IMR-90 (cell line): ENCODE measurements at regions not wholly inside any gene's neighbourhood (a gene's known extent, or its start where the extent isn't known, plus 50 kb on each side); places are given as distances from the start of the nearest gene placed in this dataset.

ENCODE experiments used
- ATAC-seq: fragments of 200-7000 bp; cut with Tn5 transposase; 2 replicates; pipeline ENCODE4 v1.9.1; 2020; ENCODE audit warnings: low read depth, mild to moderate bottlenecking, moderate library complexity
- BruUV-seq: library from RNA; stranded (reverse); fragments of 400-500 nt; replicated peaks from 2 replicates; lab custom pipeline; 2021; lab: Mats Ljungman, UMichigan
- CTCF ChIA-PET: fragments of 300-600 bp; formaldehyde crosslinking; extraction: SDS; loops from one replicate; lab custom pipeline; 2021; ENCODE audit warnings: antibody characterized with exemption; lab: Yijun Ruan, JAX
- POLR2A ChIA-PET: fragments of 300-600 bp; sonication (Branson Sonifier 250); formaldehyde crosslinking; loops from one replicate; lab custom pipeline; 2022; ENCODE audit warnings: antibody characterized with exemption; ENCODE audit not compliant: unreplicated experiment; lab: Charles Lee
- DNase-seq: peaks from one replicate; pipeline ENCODE4 v3.0.0; 2013
- H2AFZ ChIP-seq: replicated peaks from 2 replicates; pipeline ENCODE3; 2013; ENCODE audit warnings: low read length, mild to moderate bottlenecking; ENCODE audit not compliant: poor library complexity
- H2AK5ac ChIP-seq: 2 replicates; pipeline ENCODE4 v1.6.1; 2013; ENCODE audit warnings: low read depth, low read length, inconsistent platforms
- H2AK9ac ChIP-seq: replicated peaks from 2 replicates; pipeline ENCODE3; 2013; ENCODE audit warnings: mild to moderate bottlenecking, low read depth, low read length, moderate library complexity; ENCODE audit not compliant: poor library complexity
- H2BK120ac ChIP-seq: 2 replicates; pipeline ENCODE4 v1.6.1; 2013; ENCODE audit warnings: low read depth, low read length, inconsistent platforms
- H2BK15ac ChIP-seq: 3 replicates; pipeline ENCODE4 v1.6.1; 2013; ENCODE audit warnings: low read depth, low read length, inconsistent platforms
- H2BK20ac ChIP-seq: 2 replicates; pipeline ENCODE4 v1.6.1; 2013; ENCODE audit warnings: low read depth, mild to moderate bottlenecking, inconsistent platforms, low read length, moderate library complexity
- H2BK5ac ChIP-seq: 2 replicates; pipeline ENCODE4 v1.6.1; 2013; ENCODE audit warnings: mild to moderate bottlenecking, low read depth, low read length, inconsistent platforms; ENCODE audit not compliant: poor library complexity, severe bottlenecking
- H3K14ac ChIP-seq: replicated peaks from 2 replicates; pipeline ENCODE4 v1.6.1; 2013; ENCODE audit warnings: low read depth, low read length, inconsistent platforms
- H3K18ac ChIP-seq: 2 replicates; pipeline ENCODE4 v1.6.1; 2013; ENCODE audit warnings: low read depth, low read length, control low read depth
- H3K23ac ChIP-seq: 2 replicates; pipeline ENCODE4 v1.6.1; 2013; ENCODE audit warnings: low read depth, low read length, inconsistent platforms
- H3K27ac ChIP-seq: 2 replicates; pipeline ENCODE4 v1.5.1; 2013; ENCODE audit warnings: mild to moderate bottlenecking, control low read depth, low read length; ENCODE audit not compliant: insufficient read depth
- H3K27me3 ChIP-seq: 2 replicates; pipeline ENCODE4 v1.6.1; 2013; ENCODE audit warnings: low read length; ENCODE audit not compliant: control insufficient read depth, insufficient read depth
- H3K36me3 ChIP-seq: 2 replicates; pipeline ENCODE4 v1.6.1; 2013; ENCODE audit warnings: low read length, mixed read lengths; ENCODE audit not compliant: control insufficient read depth, insufficient read depth
- H3K4ac ChIP-seq: 2 replicates; pipeline ENCODE4 v1.6.1; 2013; ENCODE audit warnings: low read depth, low read length, inconsistent platforms
- H3K4me1 ChIP-seq: 2 replicates; pipeline ENCODE4 v1.6.1; 2013; ENCODE audit warnings: low read length, mixed read lengths; ENCODE audit not compliant: control insufficient read depth, insufficient read depth
- H3K4me2 ChIP-seq: 2 replicates; pipeline ENCODE4 v1.6.1; 2013; ENCODE audit warnings: low read depth, mild to moderate bottlenecking, control low read depth, low read length, moderate library complexity
- H3K4me3 ChIP-seq: 2 replicates; pipeline ENCODE4 v1.5.1; 2013; ENCODE audit warnings: low read depth, mild to moderate bottlenecking, control low read depth, low read length, moderate library complexity; ENCODE audit not compliant: insufficient read depth
- H3K56ac ChIP-seq: 2 replicates; pipeline ENCODE4 v1.6.1; 2013; ENCODE audit warnings: low read length, inconsistent platforms; ENCODE audit not compliant: insufficient read depth; ENCODE audit errors: extremely low read depth
- H3K79me1 ChIP-seq, 2 experiments: 2 replicates each; pipeline ENCODE4 v1.6.1; 2013; ENCODE audit warnings: low read length in 2 of 2, inconsistent platforms in 1 of 2, low read depth in 1 of 2
- H3K9ac ChIP-seq: 2 replicates; pipeline ENCODE4 v1.6.1; 2013; ENCODE audit warnings: low read depth, low read length, control low read depth
- H3K9me1 ChIP-seq: 2 replicates; pipeline ENCODE4 v1.6.1; 2013; ENCODE audit warnings: low read length, inconsistent platforms; ENCODE audit not compliant: insufficient read depth
- H3K9me3 ChIP-seq: 2 replicates; pipeline ENCODE4 v1.6.1; 2013; ENCODE audit warnings: low read length; ENCODE audit not compliant: control insufficient read depth, insufficient read depth
- H4K20me1 ChIP-seq: 2 replicates; pipeline ENCODE4 v1.6.1; 2013; ENCODE audit warnings: low read length, inconsistent platforms; ENCODE audit not compliant: insufficient read depth
- H4K5ac ChIP-seq: 2 replicates; pipeline ENCODE4 v1.6.1; 2013; ENCODE audit warnings: mild to moderate bottlenecking, low read depth, low read length, control low read depth
- H4K8ac ChIP-seq, 2 experiments: 2 replicates each; pipeline ENCODE4 v1.6.1; 2013; ENCODE audit warnings: low read depth in 2 of 2, low read length in 2 of 2, control low read depth in 1 of 2, inconsistent platforms in 1 of 2
- H4K91ac ChIP-seq: 2 replicates; pipeline ENCODE4 v1.6.1; 2013; ENCODE audit warnings: low read depth, low read length, inconsistent platforms; ENCODE audit not compliant: insufficient read depth
- BHLHE40 ChIP-seq: fragments of 150-350 bp; IDR thresholded peaks from 2 replicates; pipeline ENCODE4 v1.6.1; 2016; ENCODE audit warnings: mild to moderate bottlenecking, low read depth, low read length
- CEBPB ChIP-seq: IDR thresholded peaks from 2 replicates; pipeline ENCODE4 v1.6.1; 2012; ENCODE audit warnings: low read depth, low read length, improper control_type of control experiment
- CHD1 ChIP-seq: IDR thresholded peaks from 2 replicates; pipeline ENCODE4 v1.6.1; 2012; ENCODE audit warnings: low read depth, low read length, improper control_type of control experiment
- FOS ChIP-seq: fragments of 150-350 bp; IDR thresholded peaks from 2 replicates; pipeline ENCODE4 v1.6.1; 2016; ENCODE audit warnings: low read depth, low read length
- MAFK ChIP-seq: IDR thresholded peaks from 2 replicates; pipeline ENCODE4 v1.6.1; 2012; ENCODE audit warnings: low read depth, low read length, improper control_type of control experiment
- MAZ ChIP-seq: IDR thresholded peaks from 2 replicates; pipeline ENCODE4 v1.6.1; 2012; ENCODE audit warnings: low read depth, mild to moderate bottlenecking, low read length, improper control_type of control experiment, moderate library complexity, borderline replicate concordance
- MXI1 ChIP-seq: IDR thresholded peaks from 2 replicates; pipeline ENCODE4 v1.6.1; 2012; ENCODE audit warnings: low read depth, mild to moderate bottlenecking, low read length, moderate library complexity, borderline replicate concordance
- NFE2L2 ChIP-seq: fragments of 150-350 bp; IDR thresholded peaks from 2 replicates; pipeline ENCODE4 v1.6.1; 2016; ENCODE audit warnings: low read depth, mild to moderate bottlenecking, low read length
- POLR2A ChIP-seq: IDR thresholded peaks from 2 replicates; pipeline ENCODE4 v1.6.1; 2012; ENCODE audit warnings: mild to moderate bottlenecking, low read depth, low read length
- RAD21 ChIP-seq: IDR thresholded peaks from 2 replicates; pipeline ENCODE4 v1.6.1; 2012; ENCODE audit warnings: low read length, improper control_type of control experiment
- RCOR1 ChIP-seq: IDR thresholded peaks from 2 replicates; pipeline ENCODE4 v1.6.1; 2012; ENCODE audit warnings: mild to moderate bottlenecking, low read length, improper control_type of control experiment; ENCODE audit not compliant: insufficient replicate concordance
- RFX5 ChIP-seq: IDR thresholded peaks from 2 replicates; pipeline ENCODE4 v1.8.0; 2012; ENCODE audit warnings: low read depth, mild to moderate bottlenecking, low read length, moderate library complexity
- SMC3 ChIP-seq: fragments of 150-350 bp; IDR thresholded peaks from 2 replicates; pipeline ENCODE4 v1.6.1; 2016; ENCODE audit warnings: low read depth, mild to moderate bottlenecking, antibody characterized with exemption, low read length, moderate library complexity
- WGBS, 2 experiments: methylation state at CpG; one replicate each; pipeline versions ENCODE4 v1.1.5 to v1.1.7; 2013; ENCODE audit warnings: missing lambda C conversion rate in 2 of 2; ENCODE audit not compliant: insufficient read length in 1 of 2; ENCODE audit errors: extremely low coverage in 2 of 2; 5-methylcytosine and 5-hydroxymethylcytosine counted together
- dilution Hi-C: fragments of 300-500 bp; cut with HindIII; formaldehyde crosslinking; loops from one replicate; pipeline ENCODE4 v1.14.3; 2018; ENCODE audit warnings: low sequenced_read_pairs; ENCODE audit not compliant: unreplicated experiment
- in situ Hi-C: fragments of 300-500 bp; cut with MboI; formaldehyde crosslinking; loops from 3 replicates; pipeline ENCODE4 v1.14.3; 2019; ENCODE audit warnings: low sequenced_read_pairs, inconsistent platforms, mixed read lengths
- intact Hi-C: fragments of 100-400 bp; cut with micrococcal nuclease; formaldehyde crosslinking; loops from 2 replicates; pipeline ENCODE4 v1.10.0; 2022
- TF ChIP-seq, protein P1 (sequence below): fragments of 150-350 bp; IDR thresholded peaks from 2 replicates; pipeline ENCODE4 v1.6.1; 2016; ENCODE audit warnings: low read depth, mild to moderate bottlenecking, low read length, moderate library complexity, borderline replicate concordance
- TF ChIP-seq, protein P2 (sequence below): fragments of 150-350 bp; IDR thresholded peaks from 2 replicates; pipeline ENCODE4 v1.6.1; 2017; ENCODE audit warnings: mild to moderate bottlenecking, antibody characterized with exemption, low read length, low read depth
- TF ChIP-seq, protein P3 (sequence below): conservative IDR thresholded peaks from 2 replicates; pipeline ENCODE4 v1.5.1; 2012; ENCODE audit warnings: mild to moderate bottlenecking, low read depth, low read length, improper control_type of control experiment

DNA sequence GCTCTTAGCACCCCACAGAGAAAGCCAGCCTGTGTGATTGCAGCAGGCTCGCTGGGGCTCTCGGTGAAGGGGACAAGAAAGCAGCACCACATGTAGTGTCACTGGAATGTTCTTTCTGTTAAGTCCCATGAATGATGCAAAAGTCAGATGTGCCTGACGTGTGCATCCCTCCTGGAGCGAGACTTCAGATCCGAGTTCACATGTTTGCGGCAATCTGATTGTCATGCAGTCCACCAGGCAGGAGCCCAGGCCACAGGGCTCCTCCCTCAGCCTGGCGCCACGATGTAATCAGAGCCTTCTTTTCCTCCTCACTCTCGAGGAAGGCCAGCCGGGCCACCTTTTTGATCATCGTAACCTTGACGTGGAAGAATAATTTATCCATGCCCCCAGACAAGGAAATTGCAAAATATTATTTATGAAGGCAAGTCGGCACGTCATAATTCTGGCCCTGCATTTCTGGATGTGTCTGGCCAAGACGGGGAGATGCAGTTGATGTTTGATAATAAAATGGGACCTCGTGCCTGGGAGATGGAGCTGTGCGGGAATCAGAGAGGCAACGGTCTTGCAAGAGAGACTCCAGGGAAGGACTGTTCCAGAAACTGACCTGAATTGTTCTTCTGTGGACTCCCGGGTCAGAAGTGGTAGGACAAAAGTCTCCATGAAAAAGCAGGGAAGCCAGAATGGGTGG is 214.6 kb downstream of the PHETA1 start:
- 7% methylated on average over 5 of the region's 19 CpGs; no CpG with 5 or more reads in 1 of the 2 experiments for WGBS, 2 experiments
- intact Hi-C loops, result no loop called here
- Histone ChIP-seq H2BK20ac (no peak overlapping the region), H2BK5ac (no peak overlapping the region), H3K4me1 (no peaks in the 10 kb centered on the region), H3K23ac (no peak overlapping the region), H4K5ac (no peak overlapping the region), H2AFZ (no peak overlapping the region), H3K9me3 (no peaks in the 10 kb centered on the region), H2BK15ac (no peak overlapping the region), H4K8ac (no peak overlapping the region), H3K79me1 (no peaks in the 10 kb centered on the region), H4K20me1 (no peaks in the 10 kb centered on the region), H3K9ac (no peak overlapping the region), H3K36me3 (no peaks in the 10 kb centered on the region), H3K4me3 (no peak overlapping the region), H2BK120ac (no peak overlapping the region), H3K4me2 (no peak overlapping the region), H3K4ac (no peak overlapping the region), H3K18ac (no peak overlapping the region), H2AK9ac (no peak overlapping the region), H3K9me1 (no peaks in the 10 kb centered on the region), H3K14ac (no peak overlapping the region), H2AK5ac (no peak overlapping the region), H3K27me3 (peaks cover 7% of the 10 kb centered on the region), H4K91ac (no peak overlapping the region), H3K27ac (no peak overlapping the region), H3K56ac (no peak overlapping the region)
- no TSS peak for BruUV-seq
- in situ Hi-C loops, result no loop called here
- dilution Hi-C loops, result no loop called here
- ATAC-seq, result no peak
- TF ChIP-seq SMC3 (no peak), MAFK (no peak), MAZ (no peak), FOS (no peak), CEBPB (no peak), CHD1 (no peak), MXI1 (no peak), RCOR1 (no peak), POLR2A (no peak), NFE2L2 (no peak), RFX5 (no peak), RAD21 (no peak), BHLHE40 (no peak)
- TF ChIP-seq, protein P1, sequence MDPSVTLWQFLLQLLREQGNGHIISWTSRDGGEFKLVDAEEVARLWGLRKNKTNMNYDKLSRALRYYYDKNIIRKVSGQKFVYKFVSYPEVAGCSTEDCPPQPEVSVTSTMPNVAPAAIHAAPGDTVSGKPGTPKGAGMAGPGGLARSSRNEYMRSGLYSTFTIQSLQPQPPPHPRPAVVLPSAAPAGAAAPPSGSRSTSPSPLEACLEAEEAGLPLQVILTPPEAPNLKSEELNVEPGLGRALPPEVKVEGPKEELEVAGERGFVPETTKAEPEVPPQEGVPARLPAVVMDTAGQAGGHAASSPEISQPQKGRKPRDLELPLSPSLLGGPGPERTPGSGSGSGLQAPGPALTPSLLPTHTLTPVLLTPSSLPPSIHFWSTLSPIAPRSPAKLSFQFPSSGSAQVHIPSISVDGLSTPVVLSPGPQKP, result no peak
- TF ChIP-seq, protein P2, sequence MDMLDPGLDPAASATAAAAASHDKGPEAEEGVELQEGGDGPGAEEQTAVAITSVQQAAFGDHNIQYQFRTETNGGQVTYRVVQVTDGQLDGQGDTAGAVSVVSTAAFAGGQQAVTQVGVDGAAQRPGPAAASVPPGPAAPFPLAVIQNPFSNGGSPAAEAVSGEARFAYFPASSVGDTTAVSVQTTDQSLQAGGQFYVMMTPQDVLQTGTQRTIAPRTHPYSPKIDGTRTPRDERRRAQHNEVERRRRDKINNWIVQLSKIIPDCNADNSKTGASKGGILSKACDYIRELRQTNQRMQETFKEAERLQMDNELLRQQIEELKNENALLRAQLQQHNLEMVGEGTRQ, result no peak
- TF ChIP-seq, protein P3, sequence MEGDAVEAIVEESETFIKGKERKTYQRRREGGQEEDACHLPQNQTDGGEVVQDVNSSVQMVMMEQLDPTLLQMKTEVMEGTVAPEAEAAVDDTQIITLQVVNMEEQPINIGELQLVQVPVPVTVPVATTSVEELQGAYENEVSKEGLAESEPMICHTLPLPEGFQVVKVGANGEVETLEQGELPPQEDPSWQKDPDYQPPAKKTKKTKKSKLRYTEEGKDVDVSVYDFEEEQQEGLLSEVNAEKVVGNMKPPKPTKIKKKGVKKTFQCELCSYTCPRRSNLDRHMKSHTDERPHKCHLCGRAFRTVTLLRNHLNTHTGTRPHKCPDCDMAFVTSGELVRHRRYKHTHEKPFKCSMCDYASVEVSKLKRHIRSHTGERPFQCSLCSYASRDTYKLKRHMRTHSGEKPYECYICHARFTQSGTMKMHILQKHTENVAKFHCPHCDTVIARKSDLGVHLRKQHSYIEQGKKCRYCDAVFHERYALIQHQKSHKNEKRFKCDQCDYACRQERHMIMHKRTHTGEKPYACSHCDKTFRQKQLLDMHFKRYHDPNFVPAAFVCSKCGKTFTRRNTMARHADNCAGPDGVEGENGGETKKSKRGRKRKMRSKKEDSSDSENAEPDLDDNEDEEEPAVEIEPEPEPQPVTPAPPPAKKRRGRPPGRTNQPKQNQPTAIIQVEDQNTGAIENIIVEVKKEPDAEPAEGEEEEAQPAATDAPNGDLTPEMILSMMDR, result no peak
- POLR2A ChIA-PET, result no interaction called here
- CTCF ChIA-PET, result no interaction called here
- DNase-seq, result no peak
